CD1c-positive myeloid dendritic cell (primary cell): ENCODE measurements at regions not wholly inside any gene's neighbourhood (a gene's known extent, or its start where the extent isn't known, plus 50 kb on each side); places are given as distances from the start of the nearest gene placed in this dataset.
"Not testable (repeated sequence)": the region's sequence is repeated elsewhere in the genome, so short reads cannot be mapped to it uniquely, and the experiment has no call there.

Source experiments
- DNase-seq: peaks from one replicate; pipeline ENCODE4 v3.0.0-alpha.2; 2016; ENCODE audit errors: extremely low spot score

DNA sequence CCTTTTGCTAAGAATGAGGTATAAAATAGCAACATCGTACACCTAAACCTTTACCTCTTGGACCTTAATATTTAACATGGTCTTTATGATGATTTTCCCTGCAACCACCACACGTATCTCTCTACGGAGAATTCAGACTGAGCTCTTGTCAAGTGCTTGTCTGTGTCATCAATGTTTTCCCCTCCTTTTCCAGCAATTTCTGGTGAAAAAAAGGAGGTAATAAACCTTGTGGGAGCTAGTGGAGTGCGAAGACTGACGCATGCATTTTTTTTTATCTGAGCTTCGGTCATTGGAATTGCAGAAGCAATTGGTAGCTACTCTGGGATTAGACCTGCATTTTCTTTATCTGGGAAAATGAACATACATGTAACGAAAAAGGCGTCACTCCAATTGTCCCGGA is 527.6 kb downstream of the TMEM114 start:
- no peak for DNase-seq

DNA sequence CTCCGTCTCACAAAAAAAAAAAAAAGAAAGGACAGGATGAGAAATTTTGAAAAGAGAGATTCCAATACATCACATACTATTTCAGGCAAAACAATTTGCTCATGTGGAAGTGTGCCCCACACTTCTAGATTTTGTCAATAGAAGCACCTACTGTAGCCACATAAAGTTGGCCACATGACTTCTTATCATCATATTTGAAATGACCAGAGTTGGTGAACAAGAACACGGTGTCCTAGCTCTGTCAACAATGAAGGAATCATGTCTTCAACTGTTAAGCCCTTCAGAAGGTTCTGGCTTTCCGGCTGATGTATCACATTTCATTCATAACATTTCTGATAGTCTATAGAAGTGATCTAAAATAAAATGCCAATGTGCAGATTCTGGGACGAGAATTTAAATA is 534.5 kb downstream of the TMEM114 start:
- DNase-seq: no peak

DNA sequence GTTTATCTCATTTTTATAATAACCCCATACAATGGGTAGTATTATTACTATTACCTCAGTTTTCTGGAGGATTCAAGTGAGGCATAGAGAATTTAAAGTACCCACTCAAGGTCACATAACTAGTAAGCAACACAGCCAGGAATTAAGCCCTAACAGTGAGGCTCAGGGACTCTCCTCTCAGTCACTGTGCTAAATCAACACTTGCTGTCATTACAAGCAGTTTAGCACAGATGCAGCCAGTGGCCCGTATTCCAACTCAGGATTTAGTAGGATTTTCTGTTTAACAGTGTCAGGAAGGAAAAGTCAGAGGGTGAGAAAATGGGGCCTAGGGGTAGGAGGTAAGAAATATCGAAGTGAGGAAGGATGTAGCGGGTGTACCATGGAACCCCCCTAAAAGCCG is 536.9 kb downstream of the TMEM114 start:
- no peak for DNase-seq

DNA sequence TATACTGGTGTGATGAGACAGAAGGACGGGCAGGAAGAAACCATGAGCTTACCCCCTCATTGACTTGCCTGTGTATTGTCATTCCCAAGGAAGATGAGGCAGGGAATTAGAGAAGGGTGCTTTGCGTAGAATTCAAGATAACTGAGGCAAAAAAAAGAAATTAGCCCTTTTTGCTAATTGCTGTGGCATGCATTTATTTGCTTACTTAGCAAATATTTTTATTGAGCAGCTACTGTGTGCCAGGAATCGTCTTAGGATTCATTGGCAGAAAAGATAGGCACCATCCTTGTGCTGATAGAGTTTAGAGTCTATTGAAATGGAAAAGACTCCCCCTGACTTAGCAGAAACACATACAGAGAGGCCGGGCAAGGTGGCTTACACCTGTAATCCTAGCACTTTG is 541.9 kb downstream of the TMEM114 start:
- DNase-seq: no peak

DNA sequence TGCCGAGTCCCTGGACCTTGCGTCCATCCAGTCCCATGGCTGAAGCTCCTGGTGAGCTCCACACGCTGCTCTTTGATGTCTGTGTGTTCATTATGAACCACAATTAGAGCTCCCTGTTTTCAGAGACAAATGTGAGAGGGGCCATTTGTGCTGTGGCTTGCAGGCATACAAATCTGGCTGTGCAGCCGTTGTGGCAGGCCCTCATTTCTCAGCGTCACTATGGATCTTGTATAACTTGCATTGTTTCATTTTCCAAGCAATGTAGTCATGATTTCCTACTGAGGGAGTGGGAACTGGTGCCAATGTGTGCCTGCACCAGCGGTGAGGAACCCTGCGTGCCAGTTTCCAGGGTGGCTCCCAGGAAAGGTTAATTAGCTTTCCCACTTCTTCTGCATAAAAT is 542.6 kb downstream of the TMEM114 start:
- no peak for DNase-seq

DNA sequence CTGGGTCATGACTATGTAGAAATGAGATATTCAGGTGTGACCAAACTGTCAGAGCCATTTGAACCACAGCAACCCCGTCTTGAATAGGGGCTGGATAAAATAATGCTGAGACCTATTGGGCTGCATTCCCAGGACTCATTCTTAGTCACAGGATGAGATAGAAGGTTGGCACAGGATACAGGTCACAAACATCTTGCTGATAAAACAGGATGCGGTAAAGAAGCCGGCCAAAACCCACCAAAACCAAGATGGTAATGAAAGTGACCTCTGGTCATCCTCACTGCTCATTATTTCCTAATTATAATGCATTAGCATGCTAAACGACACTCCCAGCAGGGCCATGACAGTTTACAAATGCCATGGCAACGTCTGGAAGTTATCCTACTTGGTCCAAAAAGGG is 545.5 kb downstream of the TMEM114 start:
- no peak for DNase-seq

DNA sequence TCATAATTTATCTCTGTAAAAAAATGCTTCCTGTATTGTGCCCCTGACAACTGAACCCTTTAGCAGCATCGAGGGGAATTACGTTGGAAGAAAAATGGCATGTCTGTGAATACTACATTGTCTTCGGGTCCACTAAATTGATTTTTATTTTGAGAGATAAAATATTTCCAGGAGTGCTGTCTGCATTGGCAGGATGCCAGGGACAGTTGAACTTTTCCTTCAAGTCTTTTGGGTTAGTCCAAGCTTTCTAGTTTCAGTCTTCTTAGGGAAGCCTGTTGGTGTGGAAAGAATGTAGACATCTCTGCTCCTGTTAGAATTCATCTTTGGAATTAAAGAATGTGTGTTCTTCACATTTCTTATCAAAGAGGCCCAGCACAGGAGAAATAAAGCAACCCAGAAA is 557.9 kb downstream of the TMEM114 start:
- no peak for DNase-seq

DNA sequence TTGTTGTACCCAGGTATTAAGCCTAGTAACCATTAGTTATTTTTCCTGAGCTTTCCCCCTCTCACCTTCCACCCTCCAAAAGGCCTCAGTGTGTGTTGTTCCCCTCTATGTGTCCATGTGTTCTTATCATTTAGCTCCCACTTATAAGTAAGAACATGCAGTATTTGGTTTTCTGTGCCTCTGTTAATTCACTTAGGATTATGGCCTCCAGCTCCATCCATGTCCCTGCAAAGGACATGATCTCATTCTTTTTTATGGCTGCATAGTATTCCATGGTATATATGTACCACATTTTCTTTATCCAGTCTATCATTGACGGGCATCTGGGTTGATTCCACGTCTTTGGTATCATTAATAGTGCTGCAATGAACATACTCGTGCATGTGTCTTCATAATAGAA is 560.3 kb downstream of the TMEM114 start:
- not testable (repeated sequence) for DNase-seq

DNA sequence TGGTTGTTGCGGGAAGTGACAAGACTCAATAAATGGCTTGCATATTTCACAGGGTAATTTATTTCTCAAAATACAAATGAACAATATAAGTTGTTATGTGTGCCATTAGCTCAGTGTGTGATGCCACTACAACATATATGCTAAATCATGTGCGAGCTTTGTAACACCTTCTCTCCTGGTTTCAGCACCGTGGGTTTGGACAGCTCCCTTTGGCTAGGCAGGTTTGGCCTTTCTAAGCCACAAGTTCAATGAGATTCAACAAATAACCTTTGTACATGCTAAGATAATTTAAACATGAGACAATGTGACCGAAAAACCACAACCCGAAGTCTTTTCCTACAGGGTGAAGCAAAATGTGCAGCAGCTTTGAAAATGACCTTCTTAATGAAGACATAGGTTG is 563.9 kb downstream of the TMEM114 start:
- DNase-seq: no peak

DNA sequence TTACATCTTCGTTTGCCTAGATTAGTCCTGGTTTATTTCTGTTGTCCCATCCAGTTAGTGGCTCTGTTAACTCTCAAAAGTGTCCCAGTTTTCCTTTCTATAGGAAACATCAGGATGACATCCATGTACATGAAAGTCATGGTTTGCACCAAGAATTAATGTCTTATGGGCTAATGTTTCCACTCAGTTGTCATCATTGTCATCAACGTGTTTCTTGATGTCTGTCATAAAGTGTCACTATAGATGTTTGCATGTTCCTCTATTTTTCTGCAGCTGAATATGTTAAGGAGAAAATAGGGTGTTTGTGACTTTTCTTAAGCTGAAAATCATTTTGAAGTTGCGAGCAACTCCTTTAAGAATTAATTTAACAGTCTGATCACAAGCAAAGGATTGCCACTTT is 567.0 kb downstream of the TMEM114 start:
- DNase-seq: no peak

DNA sequence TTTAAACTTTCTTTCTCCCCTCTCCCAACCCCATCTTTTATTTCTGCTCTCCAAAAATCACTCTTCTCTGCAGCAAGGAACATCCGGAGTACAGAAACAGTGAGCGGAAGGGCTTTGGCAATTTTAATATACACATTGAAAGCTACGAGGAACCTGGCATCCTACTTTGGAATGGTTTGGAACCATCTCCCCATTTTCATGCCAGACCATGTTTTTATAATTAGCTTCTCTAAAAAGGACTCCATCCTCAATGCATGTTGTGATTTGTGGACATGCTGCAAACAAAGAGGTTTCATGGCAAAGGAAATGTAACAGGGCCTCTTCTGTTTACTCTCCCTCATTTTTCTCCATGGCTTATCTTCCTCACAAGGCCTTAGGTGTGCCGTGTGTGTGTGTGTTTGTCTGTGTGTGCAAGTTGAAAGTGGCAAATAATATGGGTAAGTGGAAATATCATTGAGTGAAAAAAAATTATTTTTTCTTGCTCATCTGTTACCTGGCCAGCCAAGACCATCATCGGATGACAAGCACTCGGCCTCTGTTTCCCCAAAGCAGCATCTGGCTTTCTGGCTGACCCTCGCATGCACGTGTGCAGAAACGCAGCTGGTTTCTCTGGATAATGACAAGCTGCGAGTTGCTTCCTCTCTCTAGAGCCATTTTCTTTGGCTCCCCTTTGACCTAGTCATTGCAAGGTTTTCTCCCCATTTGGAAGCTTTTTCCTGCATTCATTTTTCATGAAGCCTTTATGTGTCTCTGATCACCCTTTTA is 585.0 kb downstream of the TMEM114 start:
- no peak for DNase-seq

DNA sequence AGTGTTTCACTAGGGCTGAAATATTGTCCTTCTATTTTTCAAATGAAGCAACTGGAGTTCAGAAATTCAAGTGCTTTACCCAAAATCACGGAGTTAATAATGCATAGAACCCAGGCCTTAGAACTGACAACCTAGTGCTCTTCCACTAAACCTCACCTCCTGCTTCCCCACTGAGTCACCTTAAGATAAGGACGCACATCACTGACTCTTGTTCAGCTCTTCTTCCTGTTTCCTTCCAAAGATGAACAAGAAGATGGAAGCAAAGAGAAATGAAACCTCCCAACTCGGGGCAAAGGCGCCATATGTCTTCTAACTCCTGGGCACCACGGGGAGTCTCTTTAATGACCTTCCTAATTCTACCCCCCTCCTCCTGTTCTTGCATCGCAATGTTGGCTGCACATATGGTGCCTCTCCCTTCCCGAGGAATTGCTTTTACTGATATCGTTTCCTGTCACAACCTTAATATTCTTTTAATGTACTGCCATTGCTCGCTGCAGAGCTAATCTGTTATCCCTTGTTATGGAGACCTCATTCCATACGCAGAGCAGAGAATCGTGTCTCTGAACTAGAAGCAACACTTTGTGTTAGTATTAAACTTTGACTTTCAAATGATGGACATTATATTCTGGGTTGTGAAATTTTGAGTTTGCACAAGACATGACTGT is 591.4 kb downstream of the TMEM114 start:
- DNase-seq: no peak

DNA sequence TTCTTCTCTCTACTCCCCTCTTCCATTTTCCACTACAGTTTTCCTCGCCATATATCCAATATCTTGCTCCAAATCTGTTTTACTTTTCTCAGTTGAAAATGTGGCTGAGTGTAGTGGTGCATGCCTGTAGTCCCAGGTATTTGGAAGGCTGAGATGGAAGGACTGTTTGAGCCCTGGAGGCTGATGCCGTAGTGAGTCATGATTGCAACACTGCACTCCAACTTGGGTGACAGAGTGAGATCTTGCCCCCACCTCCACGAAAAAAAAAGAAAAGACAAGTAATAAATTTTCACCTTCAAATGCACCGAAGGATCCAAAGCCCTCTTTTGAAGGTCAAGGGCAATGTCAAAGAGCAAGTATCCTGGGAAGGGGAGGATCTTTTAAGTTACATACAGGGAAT is 592.3 kb downstream of the TMEM114 start:
- no peak for DNase-seq

DNA sequence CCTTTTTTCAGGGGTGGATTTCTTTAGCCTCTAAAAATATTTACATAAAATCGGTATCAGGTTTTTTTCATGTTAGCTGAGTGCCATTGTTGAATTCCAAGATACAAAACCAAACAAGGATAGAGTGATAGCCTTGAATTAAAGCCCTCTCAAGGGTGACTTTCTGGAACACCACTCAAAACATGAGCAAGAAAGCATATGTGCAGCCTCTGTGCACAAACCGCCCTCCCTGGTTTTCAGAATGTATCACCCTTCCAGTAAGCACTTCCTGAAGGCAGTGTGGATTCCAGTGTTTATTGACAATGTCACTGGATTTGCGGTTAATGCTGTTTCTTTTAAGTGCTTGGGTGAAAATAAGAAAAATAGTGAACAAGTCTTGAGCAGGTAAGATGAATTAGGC is 597.7 kb downstream of the TMEM114 start:
- DNase-seq: no peak

DNA sequence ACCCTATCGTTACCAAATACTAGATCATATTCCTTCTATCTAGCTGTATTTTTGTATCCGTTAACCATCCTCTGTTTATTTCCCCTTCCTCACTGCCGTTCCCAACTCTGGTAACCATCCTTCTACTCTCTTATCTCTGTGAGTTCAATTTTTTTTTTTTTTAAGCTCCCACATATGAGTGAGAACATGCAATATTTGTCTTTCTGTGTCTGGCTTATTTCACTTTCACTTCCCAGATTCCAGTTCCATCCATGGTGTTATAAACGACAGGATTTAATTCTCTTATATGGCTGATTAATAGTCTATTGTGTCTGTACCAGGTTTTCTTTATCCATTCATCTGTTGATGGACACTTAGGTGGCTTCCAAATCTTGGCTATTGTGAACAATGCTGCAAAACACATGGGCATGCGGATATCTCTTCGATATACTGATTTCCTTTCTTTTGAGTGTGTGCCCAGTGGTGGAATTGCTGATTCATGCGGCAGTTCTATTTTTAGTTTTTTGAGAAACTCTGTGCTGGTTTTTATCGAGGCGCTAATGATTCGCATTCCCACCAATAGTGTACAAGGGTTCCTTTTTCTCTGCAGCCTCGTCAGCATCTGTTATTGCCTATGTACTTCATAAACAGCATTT is 599.6 kb downstream of the TMEM114 start:
- no peak for DNase-seq

DNA sequence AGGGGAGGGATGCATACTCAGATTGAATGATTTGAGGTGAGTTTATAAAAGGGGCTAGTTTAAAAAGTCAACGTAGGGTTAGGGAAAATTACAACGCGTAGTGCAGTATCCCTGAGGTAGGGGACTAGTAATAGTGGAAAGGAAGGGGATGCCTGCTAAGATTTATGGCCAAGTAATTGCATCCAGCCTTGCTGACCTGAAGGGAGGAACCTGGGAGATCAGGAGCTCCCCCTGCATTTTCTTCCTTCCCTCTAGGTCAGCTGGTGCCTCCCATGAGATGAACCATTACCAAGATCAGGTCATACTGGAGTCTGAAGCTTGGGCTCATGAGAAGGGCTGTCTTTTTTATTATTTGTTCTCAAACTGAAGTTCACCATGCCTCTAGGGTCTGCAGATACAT is 606.6 kb downstream of the TMEM114 start:
- DNase-seq: no peak

DNA sequence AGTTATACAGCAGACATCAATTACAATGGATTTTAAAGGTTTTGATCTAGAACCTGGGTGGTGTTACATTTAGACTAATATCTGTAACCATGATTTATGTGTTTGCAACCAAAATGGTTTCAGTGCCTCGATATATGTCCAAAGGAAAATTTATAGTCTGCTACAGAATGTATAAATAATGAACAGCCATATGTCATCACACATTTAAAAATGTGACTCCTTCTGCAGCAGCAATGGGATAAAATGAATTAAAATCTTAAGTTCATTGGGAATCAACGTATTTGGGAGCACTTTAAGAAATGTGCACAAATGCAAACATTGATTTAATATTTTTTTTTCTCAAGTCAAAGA is 610.2 kb downstream of the TMEM114 start:
- no peak for DNase-seq

DNA sequence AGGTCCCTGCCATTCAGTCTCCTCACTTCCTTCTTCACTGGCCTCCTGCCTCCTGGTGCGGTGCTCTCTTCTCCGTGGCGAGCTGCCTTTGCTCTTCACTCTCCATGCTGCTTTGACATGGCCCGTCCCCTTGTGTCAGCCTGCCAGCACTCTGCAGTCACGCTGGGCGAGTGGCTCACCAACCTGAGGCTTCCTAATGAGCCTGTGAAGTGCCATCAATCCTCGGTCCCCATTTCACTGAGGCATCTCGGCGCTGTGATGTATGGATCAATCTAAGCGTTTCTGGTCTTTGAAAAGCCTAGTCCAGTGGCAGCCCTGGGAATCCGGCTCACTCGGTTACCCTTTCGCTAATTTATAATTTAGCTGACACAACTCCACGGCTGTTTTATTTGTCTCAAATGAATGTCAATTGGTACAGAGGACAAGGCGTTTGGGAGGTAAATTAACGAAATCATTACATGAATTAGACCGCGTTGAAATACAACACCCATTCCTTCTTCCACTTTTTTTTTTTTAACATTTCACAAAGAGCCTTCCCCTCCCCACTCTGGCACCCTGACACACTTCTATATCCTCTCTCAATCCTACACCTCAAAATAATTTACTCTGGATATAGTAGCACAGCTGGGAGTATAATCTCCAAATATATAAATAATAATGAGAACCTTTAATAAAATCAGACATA is 610.7 kb downstream of the TMEM114 start:
- DNase-seq: no peak

DNA sequence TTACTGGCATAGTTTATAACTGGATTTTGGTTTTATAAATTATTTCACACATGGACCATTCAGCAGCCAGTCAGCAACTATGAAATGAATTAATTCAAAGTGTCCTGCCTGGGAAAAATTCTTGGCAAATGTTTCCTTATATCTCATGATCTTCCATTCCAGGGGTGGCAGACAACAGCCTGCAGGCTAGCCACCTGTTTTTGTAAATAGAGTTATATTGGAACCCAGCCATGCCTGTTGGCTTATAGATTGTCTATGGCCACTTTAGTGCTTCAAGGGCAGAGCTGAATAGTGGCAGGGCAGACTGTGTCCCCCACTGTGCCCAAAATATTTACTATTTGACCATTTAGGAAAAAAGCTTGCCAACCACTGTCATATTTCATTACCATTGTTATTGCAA is 613.7 kb downstream of the TMEM114 start:
- DNase-seq: no peak

DNA sequence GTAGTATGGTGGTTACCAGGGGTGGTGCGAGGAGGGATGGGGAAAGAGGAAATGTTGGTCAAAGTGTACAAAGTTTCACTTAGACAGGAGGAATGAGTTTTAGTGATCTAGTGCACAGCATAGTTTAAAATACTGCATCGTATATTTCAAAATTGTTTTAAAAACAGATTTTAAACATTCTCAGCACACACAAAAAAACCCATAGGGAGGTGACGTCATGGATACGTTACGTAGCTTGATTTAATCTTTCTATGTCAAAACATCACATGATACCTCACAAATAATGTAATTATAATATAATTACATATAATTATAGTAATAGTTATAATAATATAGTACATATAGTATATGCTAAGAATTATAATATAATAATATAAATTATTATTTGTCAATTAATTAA is 614.2 kb downstream of the TMEM114 start:
- no peak for DNase-seq

DNA sequence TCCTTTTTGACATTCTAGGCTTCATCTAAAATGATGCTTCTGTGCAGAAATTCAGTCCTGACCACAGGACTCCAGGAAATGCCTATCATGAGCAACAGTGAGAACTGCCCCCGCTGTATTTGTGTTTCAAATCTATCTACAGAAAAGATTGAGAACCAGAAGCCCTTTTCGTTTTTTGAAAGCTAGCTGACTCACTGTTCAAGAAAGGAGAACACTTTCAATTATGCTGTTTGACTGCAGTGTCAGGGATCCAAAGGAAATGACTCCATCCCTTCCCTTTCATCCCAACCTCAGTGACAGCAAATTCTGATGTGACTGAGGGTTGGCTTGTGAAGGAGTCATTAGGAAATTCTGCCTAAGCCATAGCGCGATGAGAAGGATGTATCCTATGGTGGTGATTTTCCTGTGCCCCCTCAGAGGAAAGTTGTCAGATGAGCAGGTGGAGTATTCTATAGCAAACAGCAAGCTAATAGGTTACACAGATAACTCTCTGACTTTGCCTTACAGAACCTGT is 622.3 kb downstream of the TMEM114 start:
- no peak for DNase-seq

DNA sequence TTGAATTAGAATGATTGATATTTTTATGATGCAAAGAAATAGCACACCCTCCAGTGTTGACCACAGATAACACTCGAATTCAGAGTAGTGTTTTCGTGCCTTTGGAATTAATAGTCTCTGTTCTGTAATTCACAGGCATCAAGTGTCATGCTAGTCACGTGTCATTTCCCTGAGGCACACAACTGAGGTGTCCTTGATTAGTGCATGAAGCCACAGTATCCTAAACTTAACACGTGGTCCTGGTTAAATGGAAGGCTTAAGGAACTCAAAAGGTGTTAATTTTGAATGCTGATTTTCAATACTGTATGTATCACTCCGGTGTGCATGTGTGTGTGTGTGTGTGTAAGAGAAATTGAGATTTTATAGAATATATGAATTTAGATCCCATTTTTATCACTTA is 625.6 kb downstream of the TMEM114 start:
- no peak for DNase-seq

DNA sequence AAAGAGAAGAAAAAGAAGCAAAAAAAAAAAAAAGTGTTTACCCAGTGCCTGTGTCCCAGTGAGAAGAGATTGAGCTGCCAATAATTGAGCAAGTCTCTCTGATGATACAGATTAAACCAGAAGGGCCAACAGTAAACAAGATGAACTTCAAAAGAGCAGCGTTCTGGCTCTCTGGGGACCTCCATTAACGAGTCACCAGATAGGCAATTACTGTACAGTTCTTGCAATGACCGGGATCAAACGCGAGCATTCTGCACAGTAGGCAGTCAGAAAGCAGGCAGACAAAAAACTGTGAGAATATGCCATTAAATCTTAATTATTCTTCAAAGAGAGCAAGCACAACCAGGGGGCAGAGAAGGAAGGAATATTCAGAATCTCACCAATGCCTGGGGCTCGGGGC is 626.1 kb downstream of the TMEM114 start:
- no peak for DNase-seq
